Ovary (tissue), 3 donors: ENCODE measurements at regions not wholly inside any gene's neighbourhood (a gene's known extent, or its start where the extent isn't known, plus 50 kb on each side); places are given as distances from the start of the nearest gene placed in this dataset.

Experiments used
- EP300 ChIP-seq: sonication (generic); formaldehyde crosslinking; IDR thresholded peaks from one replicate; pipeline ENCODE4 v1.6.1; 2017; ENCODE audit warnings: antibody characterized with exemption
- POLR2A ChIP-seq: fragments of 450-650 bp; IDR thresholded peaks from one replicate; pipeline ENCODE4 v1.6.1; 2017; ENCODE audit warnings: antibody characterized with exemption, mild to moderate bottlenecking, moderate library complexity
- TF ChIP-seq, protein P1 (sequence below), 3 donors: fragments of 450-650 bp in 2 of 3; fragments of 200-600 bp in 1 of 3; IDR thresholded peaks; one replicate each; pipeline versions ENCODE4 v1.5.1 to v1.8.0; 2016 to 2022; ENCODE audit warnings: antibody characterized with exemption in 3 of 3, mild to moderate bottlenecking in 1 of 3
- donor health status: DM: no; HTN: no; CAD: no.

GRCh38 chr1:79129914-79130313, 123.4 kb upstream of the ADGRL4 start:
- TF ChIP-seq, protein P1, sequence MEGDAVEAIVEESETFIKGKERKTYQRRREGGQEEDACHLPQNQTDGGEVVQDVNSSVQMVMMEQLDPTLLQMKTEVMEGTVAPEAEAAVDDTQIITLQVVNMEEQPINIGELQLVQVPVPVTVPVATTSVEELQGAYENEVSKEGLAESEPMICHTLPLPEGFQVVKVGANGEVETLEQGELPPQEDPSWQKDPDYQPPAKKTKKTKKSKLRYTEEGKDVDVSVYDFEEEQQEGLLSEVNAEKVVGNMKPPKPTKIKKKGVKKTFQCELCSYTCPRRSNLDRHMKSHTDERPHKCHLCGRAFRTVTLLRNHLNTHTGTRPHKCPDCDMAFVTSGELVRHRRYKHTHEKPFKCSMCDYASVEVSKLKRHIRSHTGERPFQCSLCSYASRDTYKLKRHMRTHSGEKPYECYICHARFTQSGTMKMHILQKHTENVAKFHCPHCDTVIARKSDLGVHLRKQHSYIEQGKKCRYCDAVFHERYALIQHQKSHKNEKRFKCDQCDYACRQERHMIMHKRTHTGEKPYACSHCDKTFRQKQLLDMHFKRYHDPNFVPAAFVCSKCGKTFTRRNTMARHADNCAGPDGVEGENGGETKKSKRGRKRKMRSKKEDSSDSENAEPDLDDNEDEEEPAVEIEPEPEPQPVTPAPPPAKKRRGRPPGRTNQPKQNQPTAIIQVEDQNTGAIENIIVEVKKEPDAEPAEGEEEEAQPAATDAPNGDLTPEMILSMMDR (IDR thresholded peaks at IDR 0.05): no peak
- no peak for TF ChIP-seq EP300
- no peak for TF ChIP-seq POLR2A
